ENCODE measurements at regions not wholly inside any gene's neighbourhood (a gene's known extent, or its start where the extent isn't known, plus 50 kb on each side); places are given as distances from the start of the nearest gene placed in this dataset.

GRCh38 chrX:39730662-39731329, 367.0 kb downstream of the BCOR start (continued):
- TF ChIP-seq, protein P1, sequence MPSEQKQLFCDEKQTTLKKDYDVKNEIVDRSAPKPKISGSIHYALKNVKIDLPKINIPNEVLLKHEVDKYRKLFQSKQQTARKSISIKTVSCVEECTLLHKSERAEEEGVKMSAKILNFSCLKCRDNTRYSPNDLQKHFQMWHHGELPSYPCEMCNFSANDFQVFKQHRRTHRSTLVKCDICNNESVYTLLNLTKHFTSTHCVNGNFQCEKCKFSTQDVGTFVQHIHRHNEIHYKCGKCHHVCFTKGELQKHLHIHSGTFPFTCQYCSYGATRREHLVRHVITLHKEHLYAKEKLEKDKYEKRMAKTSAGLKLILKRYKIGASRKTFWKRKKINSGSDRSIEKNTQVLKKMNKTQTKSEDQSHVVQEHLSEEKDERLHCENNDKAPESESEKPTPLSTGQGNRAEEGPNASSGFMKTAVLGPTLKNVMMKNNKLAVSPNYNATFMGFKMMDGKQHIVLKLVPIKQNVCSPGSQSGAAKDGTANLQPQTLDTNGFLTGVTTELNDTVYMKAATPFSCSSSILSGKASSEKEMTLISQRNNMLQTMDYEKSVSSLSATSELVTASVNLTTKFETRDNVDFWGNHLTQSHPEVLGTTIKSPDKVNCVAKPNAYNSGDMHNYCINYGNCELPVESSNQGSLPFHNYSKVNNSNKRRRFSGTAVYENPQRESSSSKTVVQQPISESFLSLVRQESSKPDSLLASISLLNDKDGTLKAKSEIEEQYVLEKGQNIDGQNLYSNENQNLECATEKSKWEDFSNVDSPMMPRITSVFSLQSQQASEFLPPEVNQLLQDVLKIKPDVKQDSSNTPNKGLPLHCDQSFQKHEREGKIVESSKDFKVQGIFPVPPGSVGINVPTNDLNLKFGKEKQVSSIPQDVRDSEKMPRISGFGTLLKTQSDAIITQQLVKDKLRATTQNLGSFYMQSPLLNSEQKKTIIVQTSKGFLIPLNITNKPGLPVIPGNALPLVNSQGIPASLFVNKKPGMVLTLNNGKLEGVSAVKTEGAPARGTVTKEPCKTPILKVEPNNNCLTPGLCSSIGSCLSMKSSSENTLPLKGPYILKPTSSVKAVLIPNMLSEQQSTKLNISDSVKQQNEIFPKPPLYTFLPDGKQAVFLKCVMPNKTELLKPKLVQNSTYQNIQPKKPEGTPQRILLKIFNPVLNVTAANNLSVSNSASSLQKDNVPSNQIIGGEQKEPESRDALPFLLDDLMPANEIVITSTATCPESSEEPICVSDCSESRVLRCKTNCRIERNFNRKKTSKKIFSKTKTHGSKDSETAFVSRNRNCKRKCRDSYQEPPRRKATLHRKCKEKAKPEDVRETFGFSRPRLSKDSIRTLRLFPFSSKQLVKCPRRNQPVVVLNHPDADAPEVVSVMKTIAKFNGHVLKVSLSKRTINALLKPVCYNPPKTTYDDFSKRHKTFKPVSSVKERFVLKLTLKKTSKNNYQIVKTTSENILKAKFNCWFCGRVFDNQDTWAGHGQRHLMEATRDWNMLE (tag by site-specific recombination; conservative IDR thresholded peaks at IDR 0.05; ENCODE audit: low read depth): no peak
- no peak for TF ChIP-seq RBAK (tag by site-specific recombination; IDR thresholded peaks at IDR 0.05)
- no peak for TF ChIP-seq ZBTB48 (tag by site-specific recombination; IDR thresholded peaks at IDR 0.05)
- TF ChIP-seq PATZ1 (tag by site-specific recombination; IDR thresholded peaks at IDR 0.05): peak; percentile 65
- no peak for TF ChIP-seq ZNF529 (tag by site-specific recombination; IDR thresholded peaks at IDR 0.05; ENCODE audit: insufficient replicate concordance)
- no peak for TF ChIP-seq ZNF24 (tag by site-specific recombination; IDR thresholded peaks at IDR 0.05)
- no peak for TF ChIP-seq ZNF391 (tag by site-specific recombination; IDR thresholded peaks at IDR 0.05; ENCODE audit: borderline replicate concordance, low read depth)
- TF ChIP-seq ZBTB7A (tag by site-specific recombination; IDR thresholded peaks at IDR 0.05; ENCODE audit: low read depth): no peak
- no peak for TF ChIP-seq ZNF645 (tag by site-specific recombination; IDR thresholded peaks at IDR 0.05)
- TF ChIP-seq ZSCAN16 (tag by site-specific recombination; IDR thresholded peaks at IDR 0.05): no peak
- TF ChIP-seq HIC1 (tag by site-specific recombination; IDR thresholded peaks at IDR 0.05): no peak

GRCh38 chrX:39731330-39731667, 366.5 kb downstream of the BCOR start:
- ChIA-PET CTCF (interaction anchor here (0.6 to 1.6 kb wide), 9 partner anchors 9 to 126 kb away, joined by 3 to 8 read pairs (median 4); no protein-coding TSS in a partner anchor), POLR2A (interaction anchor here (0.6 kb wide), 1 partner anchor 295 kb away, joined by 4 read pairs; no protein-coding TSS in a partner anchor)
- Histone ChIP-seq H3K9me3 (ENCODE audit: control insufficient read depth, insufficient read depth, low read depth, low read length) (no peaks in the 10 kb centered on the region), H3K4me1 (ENCODE audit: control insufficient read depth, insufficient read depth, low read length) (peaks cover 4% of the 10 kb centered on the region; the same call in 1 of the 2 replicates), H3K4me3 (ENCODE audit: low read depth, low read length) (no peak overlapping the region), H3K27ac (ENCODE audit: extremely low read depth, low read depth, low read length) (peak overlapping the region; percentile 62; the same call in 1 of the 2 replicates), H3K36me3 (ENCODE audit: control insufficient read depth in 2 of 2, insufficient read depth in 1 of 2, low read length in 2 of 2) (no peaks in the 10 kb centered on the region)
- TF ChIP-seq ZNF423 (tag by site-specific recombination; IDR thresholded peaks at IDR 0.05) (no peak), ZNF223 (tag by site-specific recombination; IDR thresholded peaks at IDR 0.05) (no peak), ZNF133 (tag by site-specific recombination; IDR thresholded peaks at IDR 0.05) (no peak), ZNF248 (tag by site-specific recombination; IDR thresholded peaks at IDR 0.05) (no peak), ZNF433 (tag by site-specific recombination; IDR thresholded peaks at IDR 0.05; ENCODE audit: low read depth) (no peak), PRDM1 (tag by site-specific recombination; IDR thresholded peaks at IDR 0.05) (no peak), ZNF146 (tag by site-specific recombination; IDR thresholded peaks at IDR 0.05) (no peak), ZFP3 (tag by site-specific recombination; IDR thresholded peaks at IDR 0.05; ENCODE audit: low read depth) (no peak), ZNF555 (tag by site-specific recombination; conservative IDR thresholded peaks at IDR 0.05) (no peak), ZNF837 (tag by site-specific recombination; IDR thresholded peaks at IDR 0.05) (no peak), ZFHX2 (tag by site-specific recombination; conservative IDR thresholded peaks at IDR 0.05) (no peak), ZBTB26 (tag by site-specific recombination; optimal IDR thresholded peaks at IDR 0.05) (no peak)
- TF ChIP-seq, protein P2, sequence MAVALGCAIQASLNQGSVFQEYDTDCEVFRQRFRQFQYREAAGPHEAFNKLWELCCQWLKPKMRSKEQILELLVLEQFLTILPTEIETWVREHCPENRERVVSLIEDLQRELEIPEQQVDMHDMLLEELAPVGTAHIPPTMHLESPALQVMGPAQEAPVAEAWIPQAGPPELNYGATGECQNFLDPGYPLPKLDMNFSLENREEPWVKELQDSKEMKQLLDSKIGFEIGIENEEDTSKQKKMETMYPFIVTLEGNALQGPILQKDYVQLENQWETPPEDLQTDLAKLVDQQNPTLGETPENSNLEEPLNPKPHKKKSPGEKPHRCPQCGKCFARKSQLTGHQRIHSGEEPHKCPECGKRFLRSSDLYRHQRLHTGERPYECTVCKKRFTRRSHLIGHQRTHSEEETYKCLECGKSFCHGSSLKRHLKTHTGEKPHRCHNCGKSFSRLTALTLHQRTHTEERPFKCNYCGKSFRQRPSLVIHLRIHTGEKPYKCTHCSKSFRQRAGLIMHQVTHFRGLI (tag by site-specific recombination; IDR thresholded peaks at IDR 0.05): no peak

Measured in HEK293 (cell line).